Hepatocyte (in vitro differentiated cells): ENCODE measurements at regions not wholly inside any gene's neighbourhood (a gene's known extent, or its start where the extent isn't known, plus 50 kb on each side); places are given as distances from the start of the nearest gene placed in this dataset.

Source experiments
- CTCF ChIP-seq: fragments of 200-600 bp; sonication (generic); IDR thresholded peaks from 2 replicates; pipeline ENCODE4 v1.5.1; 2016; ENCODE audit warnings: antibody characterized with exemption, mild to moderate bottlenecking; ENCODE audit not compliant: poor library complexity
- EZH2 ChIP-seq: fragments of 200-600 bp; sonication (generic); IDR thresholded peaks from 2 replicates; pipeline ENCODE4 v1.6.1; 2016; ENCODE audit warnings: antibody characterized with exemption, mild to moderate bottlenecking, borderline replicate concordance

- TF ChIP-seq CTCF (no peak), EZH2 (no peak)
Observed at GRCh38 chr7:76133164-76133775, 68.4 kb upstream of the SRRM3 start.
